ENCODE measurements at regions not wholly inside any gene's neighbourhood (a gene's known extent, or its start where the extent isn't known, plus 50 kb on each side); places are given as distances from the start of the nearest gene placed in this dataset.

GRCh38 chr6:141790921-141791320, 341.8 kb upstream of the GJE1 start:
- Histone ChIP-seq H3K27me3 (no peaks in the 10 kb centered on the region), H3K27ac (no peak overlapping the region), H3K9me3 (no peaks in the 10 kb centered on the region), H3K4me1 (no peaks in the 10 kb centered on the region), H3K4me3 (no peak overlapping the region), H3K36me3 (no peaks in the 10 kb centered on the region)
- TF ChIP-seq CTCF (IDR thresholded peaks at IDR 0.05) (no peak), EP300 (IDR thresholded peaks at IDR 0.05) (no peak), POLR2AphosphoS5 (IDR thresholded peaks at IDR 0.05) (no peak), POLR2A (IDR thresholded peaks at IDR 0.05) (no peak)
- no peak for DNase-seq (ENCODE audit: low spot score in 2 of 2)
- 81% methylated on average over 1 of the region's 1 CpG for WGBS

GRCh38 chr6:141788096-141788495, 344.6 kb upstream of the GJE1 start:
- no peak overlapping the region for H3K27ac ChIP-seq
- no peak overlapping the region for H3K4me3 ChIP-seq
- no peaks in the 10 kb centered on the region for H3K4me1 ChIP-seq
- whole genome bisulfite sequencing = 83% methylated on average over 3 of the region's 3 CpGs
- TF ChIP-seq EP300 (IDR thresholded peaks at IDR 0.05) (no peak), CTCF (IDR thresholded peaks at IDR 0.05) (no peak), POLR2AphosphoS5 (IDR thresholded peaks at IDR 0.05) (no peak), POLR2A (IDR thresholded peaks at IDR 0.05) (no peak)
- H3K36me3 ChIP-seq = no peaks in the 10 kb centered on the region
- H3K9me3 ChIP-seq = no peaks in the 10 kb centered on the region
- DNase-seq (ENCODE audit: low spot score in 2 of 2) = no peak
- no peaks in the 10 kb centered on the region for H3K27me3 ChIP-seq

- no peak for DNase-seq (ENCODE audit: low spot score in 2 of 2)
- Histone ChIP-seq H3K27me3 (no peaks in the 10 kb centered on the region), H3K9me3 (no peaks in the 10 kb centered on the region), H3K4me1 (no peaks in the 10 kb centered on the region), H3K4me3 (no peak overlapping the region), H3K36me3 (no peaks in the 10 kb centered on the region), H3K27ac (no peak overlapping the region)
- WGBS = 52% methylated on average over 2 of the region's 2 CpGs
- TF ChIP-seq POLR2AphosphoS5 (IDR thresholded peaks at IDR 0.05) = no peak
- no peak for TF ChIP-seq EP300 (IDR thresholded peaks at IDR 0.05)
- TF ChIP-seq CTCF (IDR thresholded peaks at IDR 0.05) = no peak
- no peak for TF ChIP-seq POLR2A (IDR thresholded peaks at IDR 0.05)
Measured at GRCh38 chr6:141783585-141783984, 349.1 kb upstream of the GJE1 start.

GRCh38 chr6:141780296-141780695, 352.4 kb upstream of the GJE1 start:
- Histone ChIP-seq H3K4me1 (no peaks in the 10 kb centered on the region), H3K27ac (no peak overlapping the region), H3K36me3 (no peaks in the 10 kb centered on the region), H3K9me3 (no peaks in the 10 kb centered on the region), H3K4me3 (no peak overlapping the region), H3K27me3 (no peaks in the 10 kb centered on the region)
- no peak for TF ChIP-seq POLR2AphosphoS5 (IDR thresholded peaks at IDR 0.05)
- no peak for TF ChIP-seq CTCF (IDR thresholded peaks at IDR 0.05)
- 70% methylated on average over 4 of the region's 4 CpGs for WGBS
- no peak for DNase-seq (ENCODE audit: low spot score in 2 of 2)

GRCh38 chr6:141764388-141764787, 368.3 kb upstream of the GJE1 start:
- H3K4me1 ChIP-seq = no peaks in the 10 kb centered on the region
- TF ChIP-seq EP300 (IDR thresholded peaks at IDR 0.05) = no peak
- TF ChIP-seq POLR2A (IDR thresholded peaks at IDR 0.05) = no peak
- TF ChIP-seq CTCF (IDR thresholded peaks at IDR 0.05) = no peak
- no peak for TF ChIP-seq POLR2AphosphoS5 (IDR thresholded peaks at IDR 0.05)
- DNase-seq (ENCODE audit: low spot score in 2 of 2) = no peak
- no peaks in the 10 kb centered on the region for H3K27me3 ChIP-seq
- H3K36me3 ChIP-seq = no peaks in the 10 kb centered on the region
- H3K27ac ChIP-seq = no peak overlapping the region
- H3K9me3 ChIP-seq = no peaks in the 10 kb centered on the region
- H3K4me3 ChIP-seq = no peak overlapping the region
